GM18507 (cell line): ENCODE measurements at regions not wholly inside any gene's neighbourhood (a gene's known extent, or its start where the extent isn't known, plus 50 kb on each side); places are given as distances from the start of the nearest gene placed in this dataset.

Source experiments
- DNase-seq: peaks from one replicate; pipeline ENCODE4 v3.0.0; 2011; ENCODE audit warnings: low read depth; ENCODE audit not compliant: insufficient read length; ENCODE audit errors: extremely low spot score
- FAIRE-seq: peaks from 2 replicates; lab custom pipeline; 2011; peaks lifted over from hg19 to GRCh38; lab: Jason Lieb, UNC

GRCh38 chr9:89755821-89756220, 151.0 kb downstream of the GADD45G start:
- DNase-seq (no peak), FAIRE-seq (no peak)

- no peak for FAIRE-seq
- DNase-seq: no peak
These were observed 152.2 kb downstream of the GADD45G start for GRCh38 chr9:89756891-89757537.

GRCh38 chr9:89757776-89758528, 153.1 kb downstream of the GADD45G start:
- DNase-seq (no peak), FAIRE-seq (no peak)

GRCh38 chr9:89759572-89759971, 154.8 kb downstream of the GADD45G start:
- FAIRE-seq (no peak), DNase-seq (no peak)

- FAIRE-seq (no peak), DNase-seq (no peak)
These were observed 155.3 kb downstream of the GADD45G start for GRCh38 chr9:89760123-89760522.

- FAIRE-seq (no peak), DNase-seq (no peak)
These were observed 159.4 kb downstream of the GADD45G start for GRCh38 chr9:89764217-89764616.

- DNase-seq: no peak
- no peak for FAIRE-seq
These were observed 160.6 kb downstream of the GADD45G start for GRCh38 chr9:89765211-89765946.

GRCh38 chr9:89766991-89767390, 162.2 kb downstream of the GADD45G start:
- FAIRE-seq: no peak
- no peak for DNase-seq

- DNase-seq (no peak), FAIRE-seq (no peak)
These were observed 163.2 kb downstream of the GADD45G start for GRCh38 chr9:89768051-89768450.

- no peak for DNase-seq
- no peak for FAIRE-seq
These were observed 163.8 kb downstream of the GADD45G start for GRCh38 chr9:89768650-89769071.

- DNase-seq (no peak), FAIRE-seq (no peak)
These were observed 165.8 kb downstream of the GADD45G start for GRCh38 chr9:89770531-89771174.

- DNase-seq (no peak), FAIRE-seq (no peak)
These were observed 166.4 kb downstream of the GADD45G start for GRCh38 chr9:89771205-89771604.

- FAIRE-seq (no peak), DNase-seq (no peak)
These were observed 168.4 kb downstream of the GADD45G start for GRCh38 chr9:89773170-89773569.

- DNase-seq: no peak
- no peak for FAIRE-seq
These were observed 170.1 kb downstream of the GADD45G start for GRCh38 chr9:89774858-89775370.

- DNase-seq (no peak), FAIRE-seq (no peak)
These were observed 170.8 kb downstream of the GADD45G start for GRCh38 chr9:89775641-89776040.

GRCh38 chr9:89776795-89777525, 172.1 kb downstream of the GADD45G start:
- DNase-seq (no peak), FAIRE-seq (no peak)

GRCh38 chr9:89777544-89777943, 172.7 kb downstream of the GADD45G start:
- FAIRE-seq: no peak
- DNase-seq: no peak

- FAIRE-seq (no peak), DNase-seq (no peak)
These were observed 173.6 kb downstream of the GADD45G start for GRCh38 chr9:89778100-89779090.
